Upper lobe of left lung (tissue), 6 donors: ENCODE measurements at regions not wholly inside any gene's neighbourhood (a gene's known extent, or its start where the extent isn't known, plus 50 kb on each side); places are given as distances from the start of the nearest gene placed in this dataset.
A peak's percentile ranks its signal among the peaks of the same experiment; 100 is the strongest.
"Not testable (repeated sequence)": the region's sequence is repeated elsewhere in the genome, so short reads cannot be mapped to it uniquely, and the experiment has no call there.

ENCODE experiments used
- ATAC-seq, 2 donors: fragments of 200-7000 bp; cut with Tn5 transposase; one replicate each; pipeline ENCODE4 v1.9.1; 2022; ENCODE audit warnings: mild to moderate bottlenecking in 2 of 2, moderate library complexity in 2 of 2; ENCODE audit not compliant: low FRiP score in 2 of 2
- DNase-seq, 2 donors: peaks; one replicate each; pipeline ENCODE4 v3.0.0-alpha.2; 2019 to 2020
- H3K27ac ChIP-seq, 4 donors: fragments of 200-600 bp; sonication (generic); one replicate each; pipeline ENCODE4 v1.5.1; 2016 to 2019
- H3K27me3 ChIP-seq, 4 donors: fragments of 200-600 bp; sonication (generic); one replicate each; pipeline ENCODE4 v1.5.1; 2017 to 2019
- H3K36me3 ChIP-seq, 4 donors: fragments of 200-600 bp; sonication (generic); one replicate each; pipeline ENCODE4 v1.5.1; 2016 to 2019
- H3K4me1 ChIP-seq, 4 donors: fragments of 200-600 bp; sonication (generic); one replicate each; pipeline ENCODE4 v1.5.1; 2018 to 2019
- H3K4me3 ChIP-seq, 4 donors: fragments of 200-600 bp; sonication (generic); one replicate each; pipeline ENCODE4 v1.5.1; 2017 to 2019; ENCODE audit warnings: mild to moderate bottlenecking in 2 of 4, moderate library complexity in 1 of 4
- H3K9me3 ChIP-seq, 4 donors: fragments of 200-600 bp; sonication (generic); one replicate each; pipeline ENCODE4 v1.5.1; 2018 to 2019
- CTCF ChIP-seq, 6 experiments: fragments of 450-650 bp in 4 of 6; fragments of 200-600 bp in 2 of 6; sonication (generic) in 2 of 6; IDR thresholded peaks; one replicate each; pipeline ENCODE4 v1.5.1; 2016 to 2019; ENCODE audit warnings: antibody characterized with exemption in 6 of 6
- EP300 ChIP-seq, 4 donors: sonication (generic); formaldehyde crosslinking; IDR thresholded peaks; one replicate each; pipeline ENCODE4 v1.5.1; 2017; ENCODE audit warnings: antibody characterized with exemption in 4 of 4, control low read depth in 2 of 4
- POLR2A ChIP-seq, 4 donors: fragments of 450-650 bp; IDR thresholded peaks; one replicate each; pipeline ENCODE4 v1.5.1; 2016 to 2017; ENCODE audit warnings: antibody characterized with exemption in 4 of 4, mild to moderate bottlenecking in 2 of 4
- POLR2AphosphoS5 ChIP-seq, 2 donors: sonication (generic); formaldehyde crosslinking; IDR thresholded peaks; one replicate each; pipeline ENCODE4 v1.5.1; 2017; ENCODE audit warnings: antibody characterized with exemption in 2 of 2
- WGBS, 2 donors: methylation state at CpG; one replicate each; pipeline ENCODE4 v1.1.5; 2017 to 2018; 5-methylcytosine and 5-hydroxymethylcytosine counted together
- donor health status: DM: no; HTN: no; CAD: no; lungs with moderate emphysema.
- donor health status: DM: no; HTN: yes; CAD: no; lungs with severe emphysema.

- no peak for TF ChIP-seq CTCF (IDR thresholded peaks at IDR 0.05)
- no peak for TF ChIP-seq EP300 (IDR thresholded peaks at IDR 0.05)
- no peak for TF ChIP-seq POLR2A (IDR thresholded peaks at IDR 0.05)
- TF ChIP-seq POLR2AphosphoS5 (IDR thresholded peaks at IDR 0.05) = no peak
- DNase-seq (peak in 1 of 2 donors; percentile 58), ATAC-seq (no peak)
- Histone ChIP-seq H3K9me3 (peaks cover 0 to 1% (median 0%) of the 10 kb centered on the region in 4 donors), H3K27ac (no peak overlapping the region), H3K27me3 (peaks cover 0 to 3% (median 0%) of the 10 kb centered on the region in 4 donors), H3K36me3 (no peaks in the 10 kb centered on the region), H3K4me3 (no peak overlapping the region), H3K4me1 (peaks cover 5 to 6% (median 5%) of the 10 kb centered on the region in 4 donors)
- 75 to 87% methylated on average over 5 to 14 of the region's 14 CpGs for WGBS, 2 donors
Observed at GRCh38 chr17:28256370-28256769, 62.6 kb upstream of the TMEM97 start.

- 90% methylated on average over 7 of the region's 7 CpGs for WGBS, 2 donors
- Histone ChIP-seq H3K9me3 (peaks cover 0 to 6% (median 3%) of the 10 kb centered on the region in 4 donors), H3K27me3 (no peaks in the 10 kb centered on the region), H3K4me1 (peaks cover 0 to 2% (median under 1%) of the 10 kb centered on the region in 4 donors), H3K4me3 (no peak overlapping the region), H3K36me3 (no peaks in the 10 kb centered on the region), H3K27ac (no peak overlapping the region)
- TF ChIP-seq CTCF (IDR thresholded peaks at IDR 0.05) (no peak), EP300 (IDR thresholded peaks at IDR 0.05) (no peak), POLR2A (IDR thresholded peaks at IDR 0.05) (no peak), POLR2AphosphoS5 (IDR thresholded peaks at IDR 0.05) (no peak)
- ATAC-seq (no peak), DNase-seq (no peak)
Observed at GRCh38 chr17:28256881-28257280, 62.1 kb upstream of the TMEM97 start.

DNA sequence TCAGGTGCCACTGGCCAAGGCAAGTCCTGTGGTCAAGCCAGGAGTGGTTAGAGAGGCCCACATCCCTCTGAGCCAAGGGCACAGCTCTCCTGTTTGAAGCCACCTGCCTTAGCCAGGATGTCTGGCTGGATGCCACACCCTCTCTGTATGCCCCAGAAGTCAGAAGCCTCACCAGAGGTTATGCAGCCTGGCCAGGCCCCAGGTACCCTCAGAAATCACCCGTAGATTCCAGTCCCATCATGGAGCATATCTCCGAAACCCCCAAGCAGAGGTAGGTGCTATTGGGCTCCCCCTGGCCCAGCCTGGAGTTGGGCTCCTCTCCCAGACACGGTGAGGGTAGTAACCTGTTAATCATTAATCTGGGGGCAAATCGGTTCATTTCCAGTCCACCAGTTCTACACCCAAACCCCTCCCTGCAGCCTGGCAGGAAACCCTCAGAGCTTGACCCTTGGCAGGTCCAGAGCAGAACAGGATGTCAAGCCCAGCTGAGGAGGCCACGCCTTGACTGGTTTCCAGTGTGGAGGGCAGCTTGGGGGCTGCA is 60.6 kb upstream of the TMEM97 start:
- H3K4me3 ChIP-seq = no peak overlapping the region
- DNase-seq (no peak), ATAC-seq (peak in 1 of 2 donors; percentile 10)
- no peak overlapping the region for H3K27ac ChIP-seq
- H3K4me1 ChIP-seq = no peaks in the 10 kb centered on the region
- no peaks in the 10 kb centered on the region for H3K36me3 ChIP-seq
- H3K27me3 ChIP-seq = no peaks in the 10 kb centered on the region
- TF ChIP-seq EP300 (IDR thresholded peaks at IDR 0.05) (no peak), CTCF (IDR thresholded peaks at IDR 0.05) (no peak), POLR2AphosphoS5 (IDR thresholded peaks at IDR 0.05) (no peak), POLR2A (IDR thresholded peaks at IDR 0.05) (no peak)
- H3K9me3 ChIP-seq = peaks cover 5 to 22% (median 13%) of the 10 kb centered on the region in 4 donors
- 27 to 62% methylated on average over 3 to 5 of the region's 5 CpGs for WGBS, 2 donors

DNA sequence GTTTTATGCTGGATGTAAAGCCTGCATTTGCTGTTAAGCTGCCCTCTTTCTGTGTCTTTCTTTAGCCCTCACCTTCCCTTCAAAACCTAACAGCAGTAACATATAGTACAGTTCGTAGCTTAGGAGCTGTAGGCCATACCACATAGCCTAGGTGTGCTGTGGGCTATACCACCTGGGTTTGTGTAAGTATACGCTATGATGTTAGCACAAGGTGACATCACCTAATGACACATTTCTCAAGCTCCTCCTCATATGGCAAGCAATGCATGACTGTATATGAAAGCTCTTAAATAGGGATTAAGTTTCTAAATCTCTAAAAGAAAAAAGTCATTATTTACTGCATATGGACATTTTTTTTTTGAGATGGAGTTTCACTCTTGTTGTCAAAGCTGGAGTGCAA is 57.8 kb upstream of the TMEM97 start:
- Histone ChIP-seq H3K9me3 (peaks cover 5 to 24% (median 13%) of the 10 kb centered on the region in 4 donors), H3K4me1 (no peaks in the 10 kb centered on the region), H3K27ac (no peak overlapping the region), H3K4me3 (no peak overlapping the region), H3K27me3 (no peaks in the 10 kb centered on the region), H3K36me3 (no peaks in the 10 kb centered on the region)
- DNase-seq (no peak), ATAC-seq (no peak)
- 67 to 92% methylated on average over 2 of the region's 2 CpGs for WGBS, 2 donors
- no peak for TF ChIP-seq POLR2A (IDR thresholded peaks at IDR 0.05)
- TF ChIP-seq POLR2AphosphoS5 (IDR thresholded peaks at IDR 0.05) = no peak
- TF ChIP-seq EP300 (IDR thresholded peaks at IDR 0.05) = no peak
- no peak for TF ChIP-seq CTCF (IDR thresholded peaks at IDR 0.05)

GRCh38 chr17:28262123-28262745 is 56.8 kb upstream of the TMEM97 start:
- 93 to 95% methylated on average over 10 of the region's 10 CpGs for WGBS, 2 donors
- H3K27me3 ChIP-seq = not testable (repeated sequence)

DNA sequence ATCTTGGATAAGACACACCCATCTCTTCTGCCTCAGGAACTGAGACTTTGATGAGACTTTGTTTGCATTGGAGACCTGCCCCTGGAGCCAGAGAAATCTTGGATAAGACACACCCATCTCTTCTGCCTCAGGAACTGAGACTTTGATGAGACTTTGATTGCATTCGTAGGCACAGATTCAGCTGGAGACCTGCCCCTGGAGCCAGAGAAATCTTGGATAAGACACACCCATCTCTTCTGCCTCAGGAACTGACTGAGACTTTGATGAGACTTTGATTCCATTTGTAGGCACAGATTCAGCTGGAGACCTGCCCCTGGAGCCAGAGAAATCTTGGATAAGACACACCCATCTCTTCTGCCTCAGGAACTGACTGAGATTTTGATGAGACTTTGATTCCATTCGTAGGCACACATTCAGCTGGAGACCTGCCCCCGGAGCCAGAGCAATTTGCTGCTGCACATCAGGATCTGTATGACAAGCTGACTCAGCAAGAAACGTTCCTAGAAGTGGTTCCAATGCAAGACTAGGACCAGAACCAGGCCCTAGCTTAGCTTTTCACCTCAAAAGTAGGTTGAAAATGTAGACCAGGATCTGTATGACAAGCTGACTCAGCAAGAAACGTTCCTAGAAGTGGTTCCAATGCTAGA is 54.0 kb upstream of the TMEM97 start:
- not testable (repeated sequence) for DNase-seq, H3K4me1 ChIP-seq, H3K27me3 ChIP-seq, H3K36me3 ChIP-seq, H3K4me3 ChIP-seq, H3K27ac ChIP-seq
- peak in 1 of 2 donors; percentile 67 for ATAC-seq
- WGBS, 2 donors = 41 to 62% methylated on average over 5 of the region's 5 CpGs
- peaks cover 5 to 29% (median 13%) of the 10 kb centered on the region in 4 donors for H3K9me3 ChIP-seq

More at GRCh38 chr17:28262123-28262745, 56.8 kb upstream of the TMEM97 start:
- H3K4me1 ChIP-seq, H3K36me3 ChIP-seq, H3K4me3 ChIP-seq, DNase-seq, H3K27ac ChIP-seq, ATAC-seq: not testable (repeated sequence)
- H3K9me3 ChIP-seq = peaks cover 5 to 29% (median 13%) of the 10 kb centered on the region in 4 donors

GRCh38 chr17:28265856-28266546 is 53.0 kb upstream of the TMEM97 start:
- H3K4me3 ChIP-seq, H3K4me1 ChIP-seq, H3K27me3 ChIP-seq, H3K36me3 ChIP-seq, ATAC-seq, DNase-seq, H3K27ac ChIP-seq: not testable (repeated sequence)
- WGBS, 2 donors = 91% methylated on average over 21 of the region's 21 CpGs
- H3K9me3 ChIP-seq = peaks cover 5 to 29% (median 13%) of the 10 kb centered on the region in 4 donors
